Activated T-helper 1 cell treated with anti-CD3 and anti-CD28 coated beads, Interleukin-12 subunit alpha, Interleukin-12 subunit beta, Interleukin-2, Interleukin-4 antibody, amounts not matched to agents 30 ng/mL and 10 ng/mL and 1 ng/mL, durations not matched to agents 14 hours and 24 hours and 36 hours (primary cell): ENCODE measurements at regions not wholly inside any gene's neighbourhood (a gene's known extent, or its start where the extent isn't known, plus 50 kb on each side); places are given as distances from the start of the nearest gene placed in this dataset.
"Not testable (repeated sequence)": the region's sequence is repeated elsewhere in the genome, so short reads cannot be mapped to it uniquely, and the experiment has no call there.

Experiments used
- DNase-seq: peaks from one replicate; pipeline ENCODE4 v3.0.0; 2021; ENCODE audit warnings: low spot score
- H3K27ac Mint-ChIP-seq: one replicate; pipeline ENCODE4 v1.8.0; 2021; ENCODE audit warnings: mild to moderate bottlenecking, mixed read lengths
- H3K27me3 Mint-ChIP-seq: one replicate; pipeline ENCODE4 v1.8.0; 2022; ENCODE audit warnings: mild to moderate bottlenecking, moderate library complexity, mixed read lengths; ENCODE audit not compliant: insufficient read depth
- H3K36me3 Mint-ChIP-seq: one replicate; pipeline ENCODE4 v1.8.0; 2021; ENCODE audit warnings: low read depth, mixed read lengths
- H3K4me1 Mint-ChIP-seq: one replicate; pipeline ENCODE4 v1.8.0; 2021; ENCODE audit warnings: low read depth, mixed read lengths
- H3K4me3 Mint-ChIP-seq: one replicate; pipeline ENCODE4 v1.8.0; 2021; ENCODE audit warnings: mild to moderate bottlenecking, moderate library complexity, mixed read lengths
- H3K9me3 Mint-ChIP-seq: one replicate; pipeline ENCODE4 v1.8.0; 2021; ENCODE audit warnings: mixed read lengths
- intact Hi-C: fragments of 100-400 bp; cut with micrococcal nuclease; formaldehyde crosslinking; loops from one replicate; pipeline ENCODE4 v1.15.1; 2024

DNA sequence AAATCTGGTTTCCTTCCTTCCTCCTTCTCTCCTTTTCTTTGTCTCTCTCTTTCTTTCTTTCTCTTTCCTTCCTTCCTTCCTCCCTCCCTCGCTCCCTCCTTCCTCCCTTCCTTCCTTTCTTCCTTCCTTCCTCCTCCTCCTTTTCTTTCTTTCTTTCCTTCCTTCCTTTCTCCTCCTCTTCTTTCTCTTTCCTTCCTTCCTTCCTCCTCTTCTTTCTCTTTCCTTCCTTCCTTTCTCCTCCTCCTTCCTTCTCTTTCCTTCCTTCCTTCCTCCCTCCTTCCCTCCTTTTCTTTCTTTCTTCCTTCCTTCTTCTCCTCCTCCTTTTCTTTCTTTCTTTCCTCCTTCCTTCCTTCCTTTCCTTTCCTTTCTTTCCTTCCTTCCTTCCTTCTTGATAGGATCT lies 61.2 kb downstream of the VIP start:
- Mint-ChIP-seq H3K27ac (no peak overlapping the region), H3K4me1 (no peaks in the 10 kb centered on the region), H3K4me3 (no peak overlapping the region), H3K36me3 (no peaks in the 10 kb centered on the region), H3K9me3 (no peaks in the 10 kb centered on the region), H3K27me3 (peaks cover 2% of the 10 kb centered on the region)
- no peak for DNase-seq
- intact Hi-C loops = no loop called here

- no peak overlapping the region for H3K27ac Mint-ChIP-seq
- H3K4me1 Mint-ChIP-seq = no peaks in the 10 kb centered on the region
- H3K36me3 Mint-ChIP-seq = no peaks in the 10 kb centered on the region
- peaks cover 2% of the 10 kb centered on the region for H3K27me3 Mint-ChIP-seq
- H3K9me3 Mint-ChIP-seq = no peaks in the 10 kb centered on the region
- intact Hi-C loops = no loop called here
- no peak overlapping the region for H3K4me3 Mint-ChIP-seq
- no peak for DNase-seq
Measured at GRCh38 chr6:152815230-152815872, 64.8 kb downstream of the VIP start.

- no peak overlapping the region for H3K4me3 Mint-ChIP-seq
- no peak for DNase-seq
- intact Hi-C loops = no loop called here
- no peaks in the 10 kb centered on the region for H3K36me3 Mint-ChIP-seq
- H3K9me3 Mint-ChIP-seq = no peaks in the 10 kb centered on the region
- H3K4me1 Mint-ChIP-seq = no peaks in the 10 kb centered on the region
- no peak overlapping the region for H3K27ac Mint-ChIP-seq
- H3K27me3 Mint-ChIP-seq = peaks cover 2% of the 10 kb centered on the region
Measured at GRCh38 chr6:152816055-152816454, 65.5 kb downstream of the VIP start.

DNA sequence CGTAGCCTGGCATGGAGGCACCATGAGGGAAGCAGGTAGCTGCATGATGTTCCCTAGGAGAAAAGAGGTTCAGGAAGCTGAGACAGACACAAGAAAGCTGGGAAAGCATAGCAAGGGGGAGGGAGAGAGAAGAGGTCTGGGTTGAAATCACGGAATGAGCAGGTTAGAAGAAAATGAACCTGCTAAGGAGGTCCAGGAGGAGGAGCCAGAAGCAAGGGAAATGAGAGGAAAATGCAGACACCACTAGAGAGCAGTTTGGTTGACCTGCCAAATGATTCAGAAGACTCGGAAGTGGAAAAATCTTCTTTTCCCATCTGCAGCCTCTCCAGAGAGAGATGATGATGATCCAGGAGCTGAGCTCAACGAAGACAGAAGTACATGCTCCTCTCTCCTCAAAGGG lies 70.9 kb downstream of the VIP start:
- intact Hi-C loops = no loop called here
- no peaks in the 10 kb centered on the region for H3K4me1 Mint-ChIP-seq
- H3K9me3 Mint-ChIP-seq = no peaks in the 10 kb centered on the region
- H3K36me3 Mint-ChIP-seq = no peaks in the 10 kb centered on the region
- no peak overlapping the region for H3K27ac Mint-ChIP-seq
- no peaks in the 10 kb centered on the region for H3K27me3 Mint-ChIP-seq
- no peak for DNase-seq
- H3K4me3 Mint-ChIP-seq = no peak overlapping the region

DNA sequence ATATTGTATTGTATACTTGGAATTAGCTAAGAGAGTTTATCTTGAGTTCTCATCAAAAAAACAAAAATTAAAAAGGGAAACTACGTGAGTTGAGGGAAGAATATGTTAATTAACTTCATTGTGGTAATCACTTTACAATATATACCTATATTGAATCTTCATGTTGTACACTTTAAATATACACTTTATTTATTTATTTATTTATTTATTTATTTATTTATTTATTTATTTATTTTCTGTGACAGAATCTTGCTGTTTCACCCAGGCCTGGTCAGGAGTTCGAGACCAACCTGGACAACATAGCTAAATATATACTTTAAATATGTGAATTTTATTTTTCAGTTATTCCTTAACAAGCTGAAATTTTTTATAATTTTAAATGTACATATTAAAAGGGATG lies 74.1 kb downstream of the VIP start:
- Mint-ChIP-seq H3K27me3 (no peaks in the 10 kb centered on the region), H3K36me3 (no peaks in the 10 kb centered on the region), H3K9me3 (no peaks in the 10 kb centered on the region), H3K4me3 (no peak overlapping the region), H3K27ac (no peak overlapping the region), H3K4me1 (no peaks in the 10 kb centered on the region)
- no peak for DNase-seq
- intact Hi-C loops = no loop called here

GRCh38 chr6:152828431-152828830 lies 77.8 kb downstream of the VIP start:
- intact Hi-C loops = no loop called here
- Mint-ChIP-seq H3K27me3 (no peaks in the 10 kb centered on the region), H3K4me1 (no peaks in the 10 kb centered on the region), H3K4me3 (no peak overlapping the region), H3K27ac (no peak overlapping the region), H3K36me3 (no peaks in the 10 kb centered on the region), H3K9me3 (no peaks in the 10 kb centered on the region)
- no peak for DNase-seq

GRCh38 chr6:152834366-152834765 lies 83.8 kb downstream of the VIP start:
- H3K9me3 Mint-ChIP-seq, intact Hi-C loops, H3K4me1 Mint-ChIP-seq, H3K27ac Mint-ChIP-seq, H3K4me3 Mint-ChIP-seq, H3K36me3 Mint-ChIP-seq, H3K27me3 Mint-ChIP-seq, DNase-seq: not testable (repeated sequence)

GRCh38 chr6:152836523-152836922 lies 85.9 kb downstream of the VIP start:
- no peaks in the 10 kb centered on the region for H3K4me1 Mint-ChIP-seq

DNA sequence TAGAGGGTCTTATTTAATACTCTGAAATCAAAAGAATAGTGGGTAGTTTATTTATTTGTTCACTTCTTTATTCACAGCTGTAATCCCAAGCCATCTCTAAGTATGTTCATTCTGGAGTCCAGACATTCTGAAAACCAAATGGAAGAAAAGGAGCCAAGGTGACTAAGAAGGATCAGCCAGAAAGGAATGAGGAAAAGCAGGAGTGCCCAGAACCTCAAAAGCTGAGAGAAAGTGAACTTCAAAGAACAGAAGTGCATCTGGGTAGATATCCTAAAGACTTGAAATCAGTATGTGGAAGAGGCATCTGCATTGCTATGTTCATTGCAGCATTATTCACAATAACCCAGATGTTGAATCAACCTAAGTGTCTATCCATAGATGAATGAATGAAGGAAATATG lies 94.8 kb downstream of the VIP start:
- no peaks in the 10 kb centered on the region for H3K9me3 Mint-ChIP-seq
- no peak overlapping the region for H3K27ac Mint-ChIP-seq
- H3K4me3 Mint-ChIP-seq = no peak overlapping the region
- intact Hi-C loops = no loop called here
- no peaks in the 10 kb centered on the region for H3K4me1 Mint-ChIP-seq
- H3K36me3 Mint-ChIP-seq = no peaks in the 10 kb centered on the region
- no peaks in the 10 kb centered on the region for H3K27me3 Mint-ChIP-seq
- DNase-seq = no peak

More at GRCh38 chr6:152836523-152836922, 85.9 kb downstream of the VIP start:
- no peaks in the 10 kb centered on the region for H3K9me3 Mint-ChIP-seq
- no peak overlapping the region for H3K4me3 Mint-ChIP-seq
- intact Hi-C loops = no loop called here
- no peaks in the 10 kb centered on the region for H3K27me3 Mint-ChIP-seq
- DNase-seq = no peak
- H3K27ac Mint-ChIP-seq = no peak overlapping the region
- no peaks in the 10 kb centered on the region for H3K36me3 Mint-ChIP-seq

DNA sequence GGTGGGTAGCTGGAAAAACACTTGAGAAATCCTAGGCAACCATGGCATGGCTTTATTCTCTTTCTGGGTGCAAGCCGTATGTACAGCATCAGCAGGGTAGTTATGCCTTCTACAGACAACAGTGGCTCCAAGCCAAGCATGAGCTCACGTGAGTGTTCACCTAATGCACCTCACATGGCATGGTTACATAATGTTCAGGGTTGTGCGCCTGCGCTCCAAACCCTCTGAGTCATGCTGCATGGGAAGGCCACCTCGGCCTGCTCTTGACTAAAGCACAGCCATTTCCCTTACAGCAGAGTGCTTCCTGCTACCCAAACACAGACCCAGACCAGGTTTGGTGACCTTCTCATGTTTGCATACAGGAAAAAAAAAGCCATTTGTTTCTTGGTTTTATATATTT lies 96.2 kb downstream of the VIP start:
- Mint-ChIP-seq H3K4me3 (no peak overlapping the region), H3K27me3 (no peaks in the 10 kb centered on the region), H3K4me1 (no peaks in the 10 kb centered on the region), H3K27ac (no peak overlapping the region), H3K9me3 (no peaks in the 10 kb centered on the region), H3K36me3 (no peaks in the 10 kb centered on the region)
- intact Hi-C loops = no loop called here
- DNase-seq = no peak

GRCh38 chr6:152848919-152849318 lies 98.3 kb downstream of the VIP start:
- no peak for DNase-seq
- H3K36me3 Mint-ChIP-seq = no peaks in the 10 kb centered on the region
- H3K4me1 Mint-ChIP-seq = no peaks in the 10 kb centered on the region
- peaks cover 2% of the 10 kb centered on the region for H3K27me3 Mint-ChIP-seq
- intact Hi-C loops = no loop called here
- H3K27ac Mint-ChIP-seq = no peak overlapping the region
- H3K9me3 Mint-ChIP-seq = no peaks in the 10 kb centered on the region
- H3K4me3 Mint-ChIP-seq = no peak overlapping the region

DNA sequence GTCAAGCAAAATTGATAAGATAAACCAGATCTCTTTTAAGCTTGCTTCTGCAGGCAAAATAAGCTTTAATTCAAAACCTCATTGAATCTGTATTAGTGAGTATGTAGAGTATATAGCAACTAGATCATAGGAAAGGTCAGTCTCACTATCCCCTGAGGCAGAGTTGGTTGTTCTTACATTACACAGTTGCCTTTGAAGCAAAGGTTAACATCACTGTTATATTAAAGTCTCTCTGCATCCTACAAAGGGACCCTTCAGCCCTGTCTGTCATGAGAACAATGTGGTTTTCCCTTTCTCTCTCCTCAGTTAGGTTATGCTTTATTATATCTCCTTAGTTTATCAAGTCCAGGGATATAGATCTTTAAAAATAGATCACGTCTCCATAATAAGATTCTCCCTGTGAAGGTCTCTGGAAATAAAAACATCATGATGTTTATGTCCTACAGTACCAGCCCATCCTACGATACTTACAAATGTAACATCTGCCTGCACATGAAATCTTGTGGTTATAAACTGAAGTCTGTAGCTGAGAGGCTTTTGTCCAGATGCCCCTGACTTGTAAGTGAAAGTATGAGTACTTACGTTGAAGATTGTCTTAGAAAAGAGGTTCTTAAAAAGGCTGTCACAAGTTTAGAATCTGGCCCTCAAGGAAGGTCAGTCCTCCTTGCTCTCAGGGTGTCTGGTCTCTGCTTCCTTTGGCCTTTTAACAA lies 103.6 kb downstream of the VIP start:
- H3K4me3 Mint-ChIP-seq = no peak overlapping the region
- no peaks in the 10 kb centered on the region for H3K9me3 Mint-ChIP-seq
- H3K4me1 Mint-ChIP-seq = no peaks in the 10 kb centered on the region
- no peak overlapping the region for H3K27ac Mint-ChIP-seq
- intact Hi-C loops = no loop called here
- no peak for DNase-seq
- peaks cover 2% of the 10 kb centered on the region for H3K27me3 Mint-ChIP-seq
- no peaks in the 10 kb centered on the region for H3K36me3 Mint-ChIP-seq

GRCh38 chr6:152858141-152858540 lies 107.5 kb downstream of the VIP start:
- Mint-ChIP-seq H3K27ac (no peak overlapping the region), H3K4me1 (no peaks in the 10 kb centered on the region), H3K36me3 (no peaks in the 10 kb centered on the region), H3K27me3 (peaks cover 2% of the 10 kb centered on the region), H3K4me3 (no peak overlapping the region), H3K9me3 (no peaks in the 10 kb centered on the region)
- intact Hi-C loops = no loop called here
- no peak for DNase-seq

DNA sequence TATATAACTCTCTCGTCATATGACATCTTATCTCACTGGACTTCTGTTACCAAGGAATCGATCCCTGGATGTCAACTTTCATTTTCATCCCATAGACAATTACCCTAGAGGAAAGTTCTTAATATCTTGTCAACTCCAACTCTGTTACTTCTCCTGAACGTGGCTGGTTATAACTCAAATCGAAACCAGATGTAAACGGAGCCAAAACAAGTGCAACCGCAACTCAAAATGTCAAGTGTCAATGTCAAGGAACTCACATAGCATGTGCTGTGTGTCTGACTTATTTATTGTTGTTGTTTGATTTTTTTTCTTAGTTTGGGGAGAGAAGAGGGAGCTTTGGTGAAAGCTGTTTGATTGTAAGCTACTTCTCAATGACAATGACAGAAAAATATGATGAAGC lies 108.6 kb downstream of the VIP start:
- no peaks in the 10 kb centered on the region for H3K4me1 Mint-ChIP-seq
- no peak for DNase-seq
- H3K36me3 Mint-ChIP-seq = no peaks in the 10 kb centered on the region
- intact Hi-C loops = no loop called here
- H3K4me3 Mint-ChIP-seq = no peak overlapping the region
- peaks cover under 1% of the 10 kb centered on the region for H3K27me3 Mint-ChIP-seq
- H3K9me3 Mint-ChIP-seq = no peaks in the 10 kb centered on the region
- no peak overlapping the region for H3K27ac Mint-ChIP-seq
